HG03520 (cell line): ENCODE measurements at regions not wholly inside any gene's neighbourhood (a gene's known extent, or its start where the extent isn't known, plus 50 kb on each side); places are given as distances from the start of the nearest gene placed in this dataset.

Source experiments
- ATAC-seq: cut with Tn5 transposase; IDR thresholded peaks from one replicate; pipeline ENCODE4 v1.9.1; 2021; ENCODE audit warnings: mild to moderate bottlenecking, moderate library complexity; ENCODE audit not compliant: unreplicated experiment

- no peak for ATAC-seq
These were observed 165.0 kb downstream of the RSL24D1 start for GRCh38 chr15:55031727-55032126.

- no peak for ATAC-seq
These were observed 170.4 kb downstream of the RSL24D1 start for GRCh38 chr15:55026381-55026780.

- ATAC-seq, result no peak
These were observed 179.1 kb downstream of the RSL24D1 start for GRCh38 chr15:55017635-55018034.

GRCh38 chr15:55016225-55016624 is 180.5 kb downstream of the RSL24D1 start:
- no peak for ATAC-seq

GRCh38 chr15:55015093-55015445 is 181.7 kb downstream of the RSL24D1 start:
- no peak for ATAC-seq

GRCh38 chr15:55014391-55015092 is 182.2 kb downstream of the RSL24D1 start:
- no peak for ATAC-seq

- ATAC-seq, result no peak
These were observed 188.3 kb downstream of the RSL24D1 start for GRCh38 chr15:55008421-55008820.

- no peak for ATAC-seq
These were observed 189.2 kb downstream of the RSL24D1 start for GRCh38 chr15:55007561-55007960.

- ATAC-seq, result no peak
These were observed 191.1 kb downstream of the RSL24D1 start for GRCh38 chr15:55005679-55006078.

- ATAC-seq, result no peak
These were observed 192.5 kb downstream of the RSL24D1 start for GRCh38 chr15:55003965-55004873.

GRCh38 chr15:54998661-54999060 is 198.1 kb downstream of the RSL24D1 start:
- ATAC-seq, result no peak

- ATAC-seq, result no peak
These were observed 205.9 kb downstream of the RSL24D1 start for GRCh38 chr15:54990793-54991192.

- ATAC-seq, result no peak
These were observed 208.9 kb downstream of the RSL24D1 start for GRCh38 chr15:54987881-54988280.

- no peak for ATAC-seq
These were observed 216.8 kb downstream of the RSL24D1 start for GRCh38 chr15:54979964-54980363.

- no peak for ATAC-seq
These were observed 234.1 kb downstream of the RSL24D1 start for GRCh38 chr15:54962637-54963036.

GRCh38 chr15:54960266-54960665 is 236.5 kb downstream of the RSL24D1 start:
- ATAC-seq, result no peak

- no peak for ATAC-seq
These were observed 255.3 kb downstream of the RSL24D1 start for GRCh38 chr15:54941417-54941816.

GRCh38 chr15:54917312-54917711 is 279.4 kb downstream of the RSL24D1 start:
- ATAC-seq, result no peak

- no peak for ATAC-seq
These were observed 281.4 kb downstream of the RSL24D1 start for GRCh38 chr15:54915380-54915779.

GRCh38 chr15:54884312-54884711 is 312.4 kb downstream of the RSL24D1 start:
- ATAC-seq, result no peak

- no peak for ATAC-seq
These were observed 336.8 kb downstream of the RSL24D1 start for GRCh38 chr15:54859982-54860381.

GRCh38 chr15:54854667-54855066 is 342.1 kb downstream of the RSL24D1 start:
- ATAC-seq, result no peak
